ENCODE measurements at regions not wholly inside any gene's neighbourhood (a gene's known extent, or its start where the extent isn't known, plus 50 kb on each side); places are given as distances from the start of the nearest gene placed in this dataset.

GRCh38 chr2:234172066-234172465 lies 121.6 kb downstream of the SPP2 start:
- Histone ChIP-seq H3K4me2 (ENCODE audit: low read length) (no peak overlapping the region), H3K79me2 (replicated peaks; ENCODE audit: insufficient read depth, low read length) (no peaks in the 10 kb centered on the region), H3K36me3 (ENCODE audit: insufficient read depth, low read length) (no peaks in the 10 kb centered on the region), H4K20me1 (ENCODE audit: insufficient read depth) (no peaks in the 10 kb centered on the region), H3K9me2 (ENCODE audit: insufficient read depth, low read length) (no peaks in the 10 kb centered on the region), H3K9ac (ENCODE audit: low read length) (no peak overlapping the region), H3K27me3 (ENCODE audit: insufficient read depth, low read depth, low read length) (no peaks in the 10 kb centered on the region), H2AFZ (ENCODE audit: low read depth, low read length) (no peak overlapping the region), H3K9me3 (ENCODE audit: low read length) (no peaks in the 10 kb centered on the region), H3K4me3 (ENCODE audit: low read length) (no peak overlapping the region), H3K27ac (ENCODE audit: low read length) (no peak overlapping the region), H3F3A (ENCODE audit: insufficient read depth, low read length, poor library complexity, severe bottlenecking) (no peaks in the 10 kb centered on the region)
- TF ChIP-seq SMC3 (conservative IDR thresholded peaks at IDR 0.05; ENCODE audit: poor library complexity) (no peak), MXI1 (conservative IDR thresholded peaks at IDR 0.05; ENCODE audit: poor library complexity, severe bottlenecking) (no peak), POLR2AphosphoS5 (IDR thresholded peaks at IDR 0.05) (no peak), EP300 (conservative IDR thresholded peaks at IDR 0.05; ENCODE audit: poor library complexity, severe bottlenecking) (no peak), EZH2 (IDR thresholded peaks at IDR 0.05; ENCODE audit: borderline replicate concordance, insufficient read depth, low read length, poor library complexity, severe bottlenecking) (no peak), RAD21 (conservative IDR thresholded peaks at IDR 0.05) (no peak), TAF1 (IDR thresholded peaks at IDR 0.05; ENCODE audit: low read depth) (no peak), CTCF (IDR thresholded peaks at IDR 0.05; ENCODE audit: poor library complexity, severe bottlenecking) (no peak), REST (IDR thresholded peaks at IDR 0.05; ENCODE audit: borderline replicate concordance) (no peak)

- no peak overlapping the region for H3K4me2 ChIP-seq (ENCODE audit: low read length)
Observed at GRCh38 chr2:234171666-234172065, 121.2 kb downstream of the SPP2 start.

More at GRCh38 chr2:234171666-234172065, 121.2 kb downstream of the SPP2 start:
- Histone ChIP-seq H3K36me3 (ENCODE audit: insufficient read depth, low read length) (no peaks in the 10 kb centered on the region), H3K27me3 (ENCODE audit: insufficient read depth, low read depth, low read length) (no peaks in the 10 kb centered on the region), H4K20me1 (ENCODE audit: insufficient read depth) (no peaks in the 10 kb centered on the region), H3F3A (ENCODE audit: insufficient read depth, low read length, poor library complexity, severe bottlenecking) (no peaks in the 10 kb centered on the region), H3K4me3 (ENCODE audit: low read length) (no peak overlapping the region), H3K9me3 (ENCODE audit: low read length) (no peaks in the 10 kb centered on the region), H3K9me2 (ENCODE audit: insufficient read depth, low read length) (no peaks in the 10 kb centered on the region), H3K27ac (ENCODE audit: low read length) (no peak overlapping the region), H3K79me2 (replicated peaks; ENCODE audit: insufficient read depth, low read length) (no peaks in the 10 kb centered on the region), H3K9ac (ENCODE audit: low read length) (no peak overlapping the region), H2AFZ (ENCODE audit: low read depth, low read length) (no peak overlapping the region)
- TF ChIP-seq SMC3 (conservative IDR thresholded peaks at IDR 0.05; ENCODE audit: poor library complexity) (no peak), TAF1 (IDR thresholded peaks at IDR 0.05; ENCODE audit: low read depth) (no peak), EZH2 (IDR thresholded peaks at IDR 0.05; ENCODE audit: borderline replicate concordance, insufficient read depth, low read length, poor library complexity, severe bottlenecking) (no peak), RAD21 (conservative IDR thresholded peaks at IDR 0.05) (no peak)
